Fibroblast of lung (primary cell): ENCODE measurements at regions not wholly inside any gene's neighbourhood (a gene's known extent, or its start where the extent isn't known, plus 50 kb on each side); places are given as distances from the start of the nearest gene placed in this dataset.

Source experiments
- DNase-seq, 2 donors: peaks; one replicate each; pipeline versions ENCODE4 v3.0.0 to v3.0.0-alpha.2; 2010; ENCODE audit warnings: low read depth in 2 of 2
- H2AFZ ChIP-seq: 2 replicates; pipeline ENCODE4 v1.5.1; 2012; ENCODE audit warnings: low read length, control low read depth, inconsistent platforms
- H3K27ac ChIP-seq: 2 replicates; pipeline ENCODE4 v1.5.1; 2011; ENCODE audit warnings: low read length, control low read depth; ENCODE audit not compliant: insufficient read depth
- H3K27me3 ChIP-seq: 2 replicates; pipeline ENCODE4 v1.5.1; 2011; ENCODE audit warnings: mild to moderate bottlenecking, low read length; ENCODE audit not compliant: control insufficient read depth, insufficient read depth
- H3K36me3 ChIP-seq: 2 replicates; pipeline ENCODE4 v1.5.1; 2011; ENCODE audit warnings: low read length; ENCODE audit not compliant: control insufficient read depth, insufficient read depth
- H3K4me1 ChIP-seq: 2 replicates; pipeline ENCODE4 v1.5.1; 2011; ENCODE audit warnings: low read length; ENCODE audit not compliant: control insufficient read depth, insufficient read depth; ENCODE audit errors: extremely low read depth
- H3K4me2 ChIP-seq: 2 replicates; pipeline ENCODE4 v1.5.1; 2011; ENCODE audit warnings: low read length, control low read depth; ENCODE audit not compliant: insufficient read depth; ENCODE audit errors: extremely low read depth
- H3K4me3 ChIP-seq, 4 experiments: fragments of 200-600 bp in 1 of 4; sonication (generic) in 1 of 4; replicated peaks in 1 of 4; 2 replicates each; pipeline ENCODE4 v1.5.1; 2011 to 2016; ENCODE audit warnings: low read length in 4 of 4, low read depth in 3 of 4, mild to moderate bottlenecking in 3 of 4, control low read depth in 2 of 4, inconsistent platforms in 1 of 4, mixed read lengths in 1 of 4; ENCODE audit not compliant: insufficient read depth in 1 of 4; ENCODE audit errors: control extremely low read depth in 1 of 4
- H3K79me2 ChIP-seq: 2 replicates; pipeline ENCODE4 v1.5.1; 2012; ENCODE audit warnings: mild to moderate bottlenecking, low read length, inconsistent platforms; ENCODE audit not compliant: control insufficient read depth, insufficient read depth
- H3K9ac ChIP-seq: 2 replicates; pipeline ENCODE4 v1.5.1; 2011; ENCODE audit warnings: mild to moderate bottlenecking, low read length, control low read depth; ENCODE audit not compliant: insufficient read depth
- H3K9me3 ChIP-seq: 2 replicates; pipeline ENCODE4 v1.5.1; 2012; ENCODE audit warnings: low read depth, low read length; ENCODE audit not compliant: control insufficient read depth, insufficient read depth
- H4K20me1 ChIP-seq: 2 replicates; pipeline ENCODE4 v1.5.1; 2011; ENCODE audit warnings: low read length; ENCODE audit not compliant: control insufficient read depth, insufficient read depth; ENCODE audit errors: extremely low read depth
- EZH2 ChIP-seq: IDR thresholded peaks from 2 replicates; pipeline ENCODE4 v1.5.1; 2012; ENCODE audit warnings: low read length, control low read depth, mild to moderate bottlenecking; ENCODE audit errors: missing control alignments
- TF ChIP-seq, protein P1 (sequence below), 2 donors: IDR thresholded peaks in 1 of 2; conservative IDR thresholded peaks in 1 of 2; 1 replicate in 1 of 2; 2 replicates in 1 of 2; pipeline ENCODE4 v1.5.1; 2011 to 2012; ENCODE audit warnings: low read length in 2 of 2, control low read depth in 1 of 2, inconsistent platforms in 1 of 2, low read depth in 1 of 2, mild to moderate bottlenecking in 1 of 2

DNA sequence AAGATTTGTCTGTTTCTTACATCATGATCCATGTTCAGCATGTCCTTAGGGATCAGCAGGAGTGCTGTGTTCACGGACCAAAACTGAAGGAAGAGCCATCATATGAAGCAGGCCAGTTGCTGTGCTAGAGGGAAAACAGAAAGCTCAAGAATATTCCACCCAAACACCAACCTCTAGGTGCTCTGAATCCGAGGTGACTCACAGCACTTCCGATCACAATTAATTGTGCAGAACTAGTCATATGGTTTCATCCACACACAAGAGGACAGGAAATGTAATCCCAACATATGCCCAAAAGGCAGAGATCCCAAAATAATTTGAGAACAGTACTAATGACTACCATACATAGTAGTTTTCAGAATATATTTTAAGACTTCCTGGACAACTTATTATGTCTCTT lies 257.9 kb upstream of the KCNH8 start:
- H3K4me2 ChIP-seq, result no peak overlapping the region
- H2AFZ ChIP-seq, result no peak overlapping the region
- H3K36me3 ChIP-seq, result no peaks in the 10 kb centered on the region
- no peak for TF ChIP-seq EZH2
- TF ChIP-seq, protein P1, sequence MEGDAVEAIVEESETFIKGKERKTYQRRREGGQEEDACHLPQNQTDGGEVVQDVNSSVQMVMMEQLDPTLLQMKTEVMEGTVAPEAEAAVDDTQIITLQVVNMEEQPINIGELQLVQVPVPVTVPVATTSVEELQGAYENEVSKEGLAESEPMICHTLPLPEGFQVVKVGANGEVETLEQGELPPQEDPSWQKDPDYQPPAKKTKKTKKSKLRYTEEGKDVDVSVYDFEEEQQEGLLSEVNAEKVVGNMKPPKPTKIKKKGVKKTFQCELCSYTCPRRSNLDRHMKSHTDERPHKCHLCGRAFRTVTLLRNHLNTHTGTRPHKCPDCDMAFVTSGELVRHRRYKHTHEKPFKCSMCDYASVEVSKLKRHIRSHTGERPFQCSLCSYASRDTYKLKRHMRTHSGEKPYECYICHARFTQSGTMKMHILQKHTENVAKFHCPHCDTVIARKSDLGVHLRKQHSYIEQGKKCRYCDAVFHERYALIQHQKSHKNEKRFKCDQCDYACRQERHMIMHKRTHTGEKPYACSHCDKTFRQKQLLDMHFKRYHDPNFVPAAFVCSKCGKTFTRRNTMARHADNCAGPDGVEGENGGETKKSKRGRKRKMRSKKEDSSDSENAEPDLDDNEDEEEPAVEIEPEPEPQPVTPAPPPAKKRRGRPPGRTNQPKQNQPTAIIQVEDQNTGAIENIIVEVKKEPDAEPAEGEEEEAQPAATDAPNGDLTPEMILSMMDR (conservative IDR thresholded peaks at IDR 0.05 in 1 of 2, IDR thresholded peaks at IDR 0.05 in 1 of 2; ENCODE audit: low read depth in 1 of 2, low read length in 2 of 2), result no peak
- no peak for DNase-seq
- no peaks in the 10 kb centered on the region for H3K79me2 ChIP-seq
- H3K4me3 ChIP-seq, result no peak overlapping the region
- H4K20me1 ChIP-seq, result no peaks in the 10 kb centered on the region
- H3K27ac ChIP-seq, result no peak overlapping the region
- no peaks in the 10 kb centered on the region for H3K9me3 ChIP-seq
- H3K9ac ChIP-seq, result no peak overlapping the region
- H3K4me1 ChIP-seq, result no peaks in the 10 kb centered on the region
- no peaks in the 10 kb centered on the region for H3K27me3 ChIP-seq

DNA sequence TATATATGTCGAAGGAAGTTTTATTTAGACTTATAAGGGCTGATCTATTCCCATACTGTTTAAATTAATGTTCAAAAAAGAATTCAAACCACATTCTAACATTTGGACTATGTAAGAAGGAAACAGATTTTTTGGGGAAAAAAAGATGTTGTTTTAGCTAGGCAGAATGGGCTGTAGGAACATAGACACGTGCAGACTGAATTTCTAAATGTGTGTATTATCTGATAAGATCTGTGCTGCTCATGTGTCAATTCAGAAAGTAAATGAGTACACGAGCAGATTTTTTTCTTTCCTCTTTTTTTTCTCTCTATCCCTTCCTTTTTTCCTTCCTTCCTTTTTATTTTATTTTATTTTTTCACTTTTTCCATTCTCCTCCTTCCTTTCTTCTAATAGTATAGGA lies 259.5 kb upstream of the KCNH8 start:
- Histone ChIP-seq H3K27ac (no peak overlapping the region), H3K4me3 (no peak overlapping the region), H3K27me3 (no peaks in the 10 kb centered on the region), H3K4me1 (no peaks in the 10 kb centered on the region), H3K79me2 (no peaks in the 10 kb centered on the region), H3K9ac (no peak overlapping the region), H3K36me3 (no peaks in the 10 kb centered on the region), H3K4me2 (no peak overlapping the region), H2AFZ (no peak overlapping the region), H3K9me3 (no peaks in the 10 kb centered on the region), H4K20me1 (no peaks in the 10 kb centered on the region)
- TF ChIP-seq EZH2, result no peak
- TF ChIP-seq, protein P1 (conservative IDR thresholded peaks at IDR 0.05 in 1 of 2, IDR thresholded peaks at IDR 0.05 in 1 of 2; ENCODE audit: low read depth in 1 of 2, low read length in 2 of 2), result no peak
- no peak for DNase-seq

DNA sequence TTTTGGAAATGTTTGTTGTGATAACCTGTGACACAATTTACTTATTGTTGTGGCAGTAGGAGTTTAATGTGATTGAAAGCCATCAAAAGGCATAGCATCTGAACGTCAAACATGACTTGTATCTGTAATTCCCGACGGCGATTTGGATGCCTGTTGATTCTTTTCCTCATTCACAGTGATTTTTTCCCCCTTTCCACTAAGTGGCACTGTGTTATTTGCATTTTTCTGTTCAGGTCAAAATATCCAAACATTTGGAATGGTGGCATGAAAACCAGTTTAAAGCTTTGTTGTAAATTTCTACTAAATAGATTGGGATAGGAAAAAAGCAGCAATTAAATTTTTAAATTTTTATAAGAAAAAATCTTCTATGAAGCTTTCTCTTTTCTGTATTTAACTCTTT lies 259.9 kb upstream of the KCNH8 start:
- Histone ChIP-seq H2AFZ (no peak overlapping the region), H4K20me1 (no peaks in the 10 kb centered on the region), H3K27me3 (no peaks in the 10 kb centered on the region), H3K4me3 (no peak overlapping the region), H3K4me2 (no peak overlapping the region), H3K4me1 (no peaks in the 10 kb centered on the region), H3K36me3 (no peaks in the 10 kb centered on the region), H3K79me2 (no peaks in the 10 kb centered on the region), H3K27ac (no peak overlapping the region), H3K9ac (no peak overlapping the region), H3K9me3 (no peaks in the 10 kb centered on the region)
- DNase-seq, result no peak
- TF ChIP-seq, protein P1 (conservative IDR thresholded peaks at IDR 0.05 in 1 of 2, IDR thresholded peaks at IDR 0.05 in 1 of 2; ENCODE audit: low read depth in 1 of 2, low read length in 2 of 2), result no peak
- no peak for TF ChIP-seq EZH2
